Stimulated activated CD4-positive, alpha-beta T cell treated with anti-CD3 and anti-CD28 coated beads, Interleukin-2, amount 100 ng/mL, for 48 hours (primary cell): ENCODE measurements at regions not wholly inside any gene's neighbourhood (a gene's known extent, or its start where the extent isn't known, plus 50 kb on each side); places are given as distances from the start of the nearest gene placed in this dataset.
"Not testable (repeated sequence)": the region's sequence is repeated elsewhere in the genome, so short reads cannot be mapped to it uniquely, and the experiment has no call there.

Source experiments
- DNase-seq, 2 donors: peaks; one replicate each; pipeline ENCODE4 v3.0.0-alpha.2; 2020

DNA sequence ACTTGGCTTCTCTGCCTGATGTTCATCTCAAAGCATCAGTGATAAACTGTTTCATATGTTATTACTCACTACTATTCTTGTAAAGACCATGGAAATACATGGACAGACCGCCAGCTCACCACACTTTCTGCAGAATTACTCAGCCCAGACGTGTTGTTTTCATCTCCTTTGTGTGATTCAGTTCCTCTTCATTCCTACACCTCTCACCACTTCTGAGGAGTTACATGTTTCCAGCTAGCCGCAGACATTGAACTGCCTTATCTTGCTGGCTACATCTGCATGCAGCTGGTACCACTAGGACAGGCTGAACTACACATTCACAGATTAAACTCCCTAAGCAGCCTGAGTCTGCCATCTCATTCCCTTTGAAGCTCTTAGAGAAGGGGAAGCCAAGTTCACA, 443.2 kb upstream of the FGF16 start:
- peak; percentile 3 to 10 for DNase-seq

DNA sequence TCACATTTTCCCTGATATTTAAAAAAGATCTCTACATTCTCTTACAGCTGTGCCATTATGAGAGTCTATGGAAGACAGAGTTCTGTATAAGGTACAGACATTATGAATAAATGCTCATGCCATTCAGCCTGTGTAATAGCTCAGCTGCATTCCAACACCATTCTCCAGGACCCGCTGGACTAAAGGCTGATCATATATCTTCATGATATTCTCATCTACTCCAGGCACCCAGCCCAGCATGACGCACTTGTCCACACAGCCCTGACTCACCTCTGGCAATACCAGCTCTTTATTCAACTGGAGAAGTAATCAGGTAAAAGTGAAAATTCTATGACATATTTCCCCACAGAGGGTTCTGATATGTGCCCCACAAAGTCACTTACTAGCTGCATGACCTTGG, 437.5 kb upstream of the FGF16 start:
- DNase-seq, result no peak

DNA sequence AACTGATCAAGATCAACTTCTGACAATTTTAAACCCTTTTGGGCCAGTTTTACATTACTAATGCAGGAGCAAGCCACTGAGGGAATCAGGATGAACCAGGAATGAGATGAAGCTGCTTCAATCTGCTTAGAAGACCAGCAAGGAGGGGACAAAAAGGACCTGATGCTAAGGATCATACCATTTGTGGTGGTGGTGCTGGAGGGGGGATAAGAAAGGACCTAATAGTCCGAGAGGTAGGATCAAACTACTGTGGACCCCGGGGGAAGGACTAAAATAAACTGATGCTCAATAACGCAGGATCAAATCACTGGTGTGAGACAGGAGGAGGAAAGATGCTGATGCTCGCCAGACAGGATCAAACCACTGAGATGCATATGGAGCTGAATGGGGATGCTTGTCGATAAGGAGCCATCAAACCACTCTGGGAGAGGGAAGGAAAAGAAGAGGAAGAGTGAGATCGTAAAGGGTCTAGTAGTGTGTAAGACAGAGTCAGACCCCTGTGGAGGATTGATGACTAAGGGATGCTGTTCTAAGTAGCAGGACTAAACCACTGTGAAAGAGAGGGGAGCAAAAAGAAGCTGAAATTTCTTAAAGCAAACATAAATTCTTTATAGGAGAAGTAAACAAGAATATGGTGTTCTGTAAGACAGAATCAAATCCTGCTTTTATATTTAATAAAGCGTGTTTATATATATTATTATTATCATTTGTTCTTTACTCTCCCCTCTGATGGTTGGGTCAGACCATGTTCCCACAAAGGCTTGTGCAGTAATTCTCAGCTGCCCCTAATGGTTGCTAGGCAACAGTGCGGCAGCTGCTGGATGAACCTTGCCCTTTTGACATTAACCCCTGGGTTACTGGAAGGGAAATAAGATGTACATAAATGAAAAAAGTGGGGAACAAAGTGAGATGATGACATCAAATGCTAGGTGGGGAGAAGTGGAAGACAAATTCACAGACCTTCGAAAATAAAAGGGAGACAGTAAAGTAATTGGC, 432.5 kb upstream of the FGF16 start:
- DNase-seq, result no peak

DNA sequence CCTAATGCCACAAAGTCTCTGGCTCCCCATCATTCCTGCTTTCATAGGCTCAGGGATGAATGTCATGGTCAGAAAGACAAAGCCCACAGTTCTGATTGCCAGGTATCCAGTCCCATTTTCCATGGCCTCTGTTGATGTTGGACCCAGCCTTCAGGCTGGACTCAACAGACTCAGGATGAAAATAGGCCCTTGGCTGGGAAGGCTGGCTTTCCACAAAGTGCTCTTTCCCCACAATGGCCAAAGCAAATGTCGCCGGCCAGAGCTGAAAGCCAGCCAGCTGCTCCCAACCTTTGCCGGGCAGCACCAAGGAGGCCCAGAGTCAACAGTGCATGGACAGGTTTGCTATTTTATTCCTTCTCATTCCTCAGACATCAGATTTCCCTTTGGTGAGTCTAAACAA, 430.1 kb upstream of the FGF16 start:
- no peak for DNase-seq

DNA sequence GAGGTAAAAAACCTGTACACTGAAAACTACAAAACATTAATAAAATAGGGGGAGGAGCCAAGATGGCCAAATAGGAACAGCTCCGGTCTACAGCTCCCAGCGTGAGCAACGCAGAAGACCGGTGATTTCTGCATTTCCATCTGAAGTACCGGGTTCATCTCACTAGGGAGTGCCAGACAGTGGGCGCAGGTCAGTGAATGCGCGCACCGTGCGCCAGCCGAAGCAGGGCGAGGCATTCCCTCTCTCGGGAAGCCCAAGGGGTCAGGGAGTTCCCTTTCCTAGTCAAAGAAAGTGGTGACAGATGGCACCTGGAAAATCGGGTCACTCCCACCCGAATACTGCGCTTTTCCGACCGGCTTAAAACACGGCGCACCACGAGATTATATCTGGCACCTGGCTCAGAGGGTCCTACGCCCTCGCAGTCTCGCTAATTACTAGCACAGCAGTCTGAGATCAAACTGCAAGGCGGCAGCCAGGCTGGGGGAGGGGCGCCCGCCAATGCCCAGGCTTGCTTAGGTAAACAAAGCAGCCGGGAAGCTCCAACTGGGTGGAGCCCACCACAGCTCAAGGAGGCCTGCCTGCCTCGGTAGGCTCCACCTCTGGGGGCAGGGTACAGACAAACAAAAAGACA, 400.9 kb upstream of the FGF16 start:
- not testable (repeated sequence) for DNase-seq

DNA sequence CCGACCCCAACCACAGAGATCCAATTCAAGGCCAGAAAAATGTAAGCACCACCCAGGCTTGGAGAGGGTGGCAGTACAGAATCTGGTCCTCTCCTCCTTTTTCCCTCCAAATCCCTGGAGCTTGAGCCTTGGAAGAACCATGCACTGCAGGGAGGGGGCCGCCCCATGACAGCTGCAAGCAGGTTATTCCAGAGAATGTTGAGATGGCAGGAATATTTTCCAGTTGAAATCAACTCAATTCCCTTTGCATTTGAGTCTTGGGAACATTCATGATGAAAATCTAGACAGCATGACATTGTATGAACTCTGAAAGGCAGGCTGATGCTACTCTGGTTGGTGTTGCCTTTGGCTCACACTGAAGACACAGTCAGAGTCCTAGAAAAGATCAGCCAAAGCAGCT, 386.6 kb upstream of the FGF16 start:
- DNase-seq, result no peak

DNA sequence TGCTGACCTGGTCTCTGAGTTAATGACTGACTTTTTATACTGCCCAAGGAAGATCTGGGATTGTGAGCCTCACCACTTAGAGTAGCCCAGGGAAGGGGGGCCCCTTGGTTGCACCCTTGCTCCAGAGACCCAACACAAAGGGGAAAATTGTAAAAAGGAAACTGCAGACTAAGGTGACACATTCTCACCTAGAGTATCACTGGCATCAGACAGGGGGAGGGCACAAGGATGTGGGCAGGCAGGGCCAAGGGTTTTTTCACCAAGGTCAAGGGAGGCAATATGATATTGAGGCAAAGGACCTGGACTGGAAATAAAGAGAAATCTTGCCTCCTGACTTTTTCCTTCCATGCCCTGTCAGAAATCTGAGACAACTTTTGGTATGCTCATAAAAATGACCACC, 386.2 kb upstream of the FGF16 start:
- DNase-seq, result no peak

DNA sequence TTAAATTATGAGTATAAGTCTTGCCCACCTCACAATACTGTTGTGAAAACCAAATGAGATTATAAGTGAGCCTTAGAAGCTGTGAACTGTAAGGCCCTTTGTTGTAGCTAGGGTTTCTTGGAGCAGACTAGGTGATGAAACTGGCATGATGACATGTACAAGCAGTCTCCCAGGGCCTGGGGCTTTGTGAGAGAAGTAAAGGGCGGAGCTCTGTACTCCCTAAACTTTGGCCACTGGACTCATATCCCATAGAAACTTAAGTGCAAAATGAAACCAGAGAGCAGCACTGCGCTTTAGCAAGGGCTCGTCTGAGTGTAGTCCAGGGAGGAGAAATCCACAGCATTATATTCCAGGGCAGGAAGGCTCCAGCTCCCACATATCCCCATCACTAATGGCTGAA, 385.6 kb upstream of the FGF16 start:
- no peak for DNase-seq

DNA sequence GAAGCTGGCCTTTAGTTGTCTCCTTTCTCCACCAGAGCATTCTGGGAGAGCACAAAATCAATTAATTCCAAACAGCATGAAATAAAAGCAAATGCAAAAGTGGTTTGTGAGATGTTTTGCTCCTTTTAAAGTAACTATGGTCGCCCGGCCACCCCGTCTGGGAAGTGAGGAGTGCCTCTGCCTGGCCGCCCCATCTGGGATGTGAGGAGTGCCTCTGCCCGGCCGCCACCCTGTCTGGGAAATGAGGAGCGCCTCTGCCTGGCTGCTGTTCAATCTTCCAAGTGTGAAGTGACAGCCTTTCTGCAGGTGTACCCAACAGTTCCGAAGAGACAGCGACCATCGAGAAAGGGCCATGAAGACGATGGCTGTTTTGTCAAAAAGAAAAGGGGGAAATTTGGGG, 381.3 kb upstream of the FGF16 start:
- no peak for DNase-seq

DNA sequence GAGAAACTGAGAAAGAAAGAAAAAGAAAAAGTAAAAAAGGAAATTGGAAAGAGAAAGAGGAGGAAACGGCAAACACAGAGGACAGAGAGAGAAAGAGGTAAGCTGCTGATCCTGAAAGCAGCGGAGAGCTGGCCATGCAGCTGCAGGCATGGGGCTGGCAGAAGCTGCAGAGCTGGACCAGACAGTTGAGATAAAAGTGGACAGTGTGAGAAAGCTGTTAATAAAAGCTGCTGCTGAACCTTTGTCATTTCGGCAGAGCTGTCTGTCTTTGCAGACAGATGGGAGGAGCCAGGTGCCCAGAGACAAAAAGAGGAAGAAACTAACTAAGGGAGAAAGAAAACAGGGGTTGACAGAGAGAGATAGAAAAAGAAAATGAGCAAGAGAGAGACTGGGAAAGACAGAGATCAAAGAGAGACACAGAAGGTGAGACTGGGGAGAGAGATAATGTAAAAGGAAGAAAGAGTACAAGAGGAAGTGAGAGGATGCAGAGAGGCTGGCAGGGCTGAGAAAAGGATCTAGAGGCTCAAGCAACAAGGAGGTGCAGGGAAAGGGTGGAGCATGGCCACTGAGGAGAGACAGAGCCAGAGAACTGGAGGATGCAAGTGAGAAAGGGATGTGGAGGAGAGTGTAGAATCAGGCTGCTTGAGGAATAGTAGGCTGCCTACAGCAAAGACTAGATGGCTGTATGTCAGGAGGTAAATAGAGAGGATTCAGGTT, 376.8 kb upstream of the FGF16 start:
- DNase-seq, result no peak

DNA sequence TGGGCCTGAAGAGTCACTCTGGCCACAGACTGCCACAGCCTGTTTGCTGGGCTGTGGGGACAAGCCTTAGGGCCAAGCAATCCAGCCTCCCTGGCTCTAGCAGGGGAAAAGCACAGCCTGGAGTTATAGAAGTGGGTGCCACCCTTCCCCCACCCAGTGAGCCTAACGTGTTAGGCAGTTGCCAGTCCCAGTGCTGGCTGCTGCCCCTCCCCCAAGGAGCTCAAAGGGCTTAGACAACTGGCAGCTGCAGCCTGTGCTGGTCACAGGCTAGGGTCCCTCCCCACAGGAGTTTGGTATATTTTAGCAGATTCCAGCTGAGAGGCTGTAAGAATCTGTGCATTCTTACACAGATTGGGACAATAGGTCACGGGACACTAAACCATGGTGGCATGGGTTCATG, 370.3 kb upstream of the FGF16 start:
- no peak for DNase-seq

DNA sequence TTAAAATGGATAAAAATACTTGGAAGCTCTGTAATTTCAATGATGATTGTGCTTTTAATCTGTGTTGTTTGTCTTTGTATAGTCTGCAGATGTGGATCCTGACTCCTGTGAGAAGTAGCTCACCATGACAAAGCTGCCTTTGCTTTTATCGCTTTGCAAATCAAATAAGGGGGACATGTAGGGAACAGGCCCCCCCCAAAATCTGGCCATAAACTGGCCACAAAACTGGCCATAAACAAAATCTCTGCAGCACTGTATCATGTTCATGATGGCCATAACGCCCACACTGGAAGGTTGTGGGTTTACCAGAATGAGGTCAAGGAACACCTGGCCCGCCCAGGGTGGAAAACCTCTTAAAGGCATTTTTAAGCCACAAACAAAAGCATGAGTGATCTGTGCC, 366.0 kb upstream of the FGF16 start:
- DNase-seq, result not testable (repeated sequence)

DNA sequence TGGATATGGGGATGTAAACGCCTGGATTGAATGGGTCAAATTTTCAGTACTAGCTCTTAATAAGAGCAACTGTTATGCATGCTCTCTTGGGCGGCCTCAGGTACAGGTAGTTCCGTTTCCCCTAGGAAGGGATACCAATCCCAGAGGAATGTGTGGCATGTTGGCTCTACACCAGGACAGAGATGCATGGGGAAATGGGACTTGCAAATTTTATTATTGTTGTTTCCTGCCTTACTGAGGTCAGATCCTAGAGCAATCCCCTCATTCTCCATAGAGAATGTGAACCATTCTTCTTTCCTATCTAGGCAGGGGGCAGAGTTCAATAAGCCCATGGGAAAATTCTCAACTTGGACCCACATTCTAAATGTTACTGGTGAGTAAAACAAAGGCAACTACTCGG, 361.8 kb upstream of the FGF16 start:
- DNase-seq, result no peak

DNA sequence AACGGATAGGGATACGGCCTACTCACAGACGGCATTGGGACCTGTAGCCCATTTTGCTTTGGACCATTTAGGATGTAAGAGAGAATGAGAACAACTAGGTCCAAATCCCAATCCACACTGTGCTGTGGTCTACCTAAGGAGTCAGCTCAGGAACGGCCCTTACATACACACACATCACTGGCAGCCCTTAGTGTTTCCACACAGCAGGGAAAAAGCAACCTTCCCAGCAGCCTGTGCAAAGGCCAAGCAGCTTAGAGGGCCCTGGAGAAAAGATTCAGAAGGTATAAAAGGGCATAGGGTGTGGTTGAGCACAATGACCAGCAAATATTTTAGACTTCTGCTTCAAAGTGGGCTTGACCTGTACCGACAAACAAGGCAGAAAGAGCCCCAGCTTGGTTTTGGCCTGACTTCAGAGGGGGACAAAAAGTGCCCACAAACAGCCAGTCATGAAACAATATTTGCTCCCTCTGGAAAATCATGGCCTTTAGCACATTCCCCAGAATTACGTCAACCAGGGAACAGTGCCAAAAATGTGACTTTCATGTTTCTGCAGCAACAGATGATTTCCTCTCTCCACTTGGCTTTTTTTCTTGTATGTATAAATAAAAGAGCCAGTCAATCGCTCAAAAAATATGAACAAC, 359.5 kb upstream of the FGF16 start:
- no peak for DNase-seq

DNA sequence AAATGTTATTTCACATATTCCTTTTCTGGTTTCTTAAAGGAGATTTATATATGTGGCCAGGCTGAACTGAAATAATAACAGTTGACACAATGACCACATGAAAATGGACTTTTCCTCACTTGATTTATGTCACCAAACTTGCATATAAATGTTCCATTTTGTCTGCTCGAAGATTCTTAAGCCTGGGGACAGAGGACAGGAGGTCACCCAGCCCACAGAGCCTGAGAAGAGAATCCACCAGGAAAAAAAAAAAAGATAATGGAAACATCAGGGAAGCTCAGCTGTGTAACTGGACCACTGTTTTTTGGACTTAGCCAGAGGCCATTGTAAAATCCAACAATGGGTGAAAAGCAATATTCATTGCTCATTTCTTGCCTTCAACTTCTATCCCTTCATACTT, 359.0 kb upstream of the FGF16 start:
- DNase-seq, result no peak

DNA sequence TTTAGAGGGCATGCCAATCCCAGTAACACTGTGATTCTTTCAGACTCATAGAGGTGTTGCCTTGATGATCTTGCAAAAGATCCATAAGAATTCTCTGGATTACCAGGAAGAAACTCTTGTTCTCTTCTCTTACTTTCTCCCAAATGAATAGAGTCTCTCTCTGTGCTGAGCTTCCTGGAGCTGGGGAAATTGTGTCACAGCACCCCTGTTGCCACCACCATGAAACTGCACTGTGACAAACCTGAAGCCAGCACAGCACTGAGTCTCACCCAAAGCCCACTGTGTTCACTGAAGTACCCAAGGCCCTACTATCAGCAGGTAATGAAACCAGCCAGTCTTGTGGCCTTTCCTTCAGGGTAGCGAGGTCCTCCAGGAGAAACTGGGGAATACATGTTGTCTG, 332.7 kb upstream of the FGF16 start:
- DNase-seq, result no peak

DNA sequence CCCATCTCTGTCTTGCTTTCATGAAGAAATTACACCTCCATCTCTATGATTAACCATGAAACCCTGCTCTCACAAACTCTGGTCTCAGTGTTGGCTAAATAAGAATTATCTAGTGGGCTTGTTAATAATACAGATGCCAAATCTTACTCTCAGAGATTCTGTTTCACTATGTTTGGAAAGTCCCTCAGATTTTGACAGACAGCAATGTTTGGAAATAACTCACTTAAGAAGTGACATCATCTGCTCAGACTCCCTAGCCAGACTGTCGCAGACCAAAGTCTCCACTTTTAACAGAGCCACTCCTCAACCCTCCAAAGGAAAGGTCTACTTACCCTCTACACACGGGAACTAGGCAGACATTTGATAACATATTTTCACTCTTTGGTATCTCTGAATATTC, 328.5 kb upstream of the FGF16 start:
- no peak for DNase-seq

DNA sequence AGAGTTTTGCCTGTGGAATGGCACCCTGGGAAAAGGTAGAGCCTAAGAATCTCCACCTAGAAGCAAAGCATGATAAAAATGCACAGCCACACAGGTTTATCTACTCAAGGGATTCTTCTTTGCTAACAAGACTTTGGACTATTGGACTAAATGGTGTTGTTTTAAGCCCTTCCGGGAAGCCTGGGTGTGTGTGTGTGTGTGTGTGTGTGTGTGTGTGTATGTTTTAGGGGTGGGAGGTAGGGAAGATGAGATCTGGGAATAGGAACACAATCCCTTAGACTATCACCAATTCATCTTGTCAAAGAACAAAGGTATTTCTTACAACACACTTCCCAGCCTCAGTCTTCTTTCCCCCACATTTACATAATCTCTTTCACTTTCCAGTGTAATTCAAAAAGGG, 327.5 kb upstream of the FGF16 start:
- no peak for DNase-seq

DNA sequence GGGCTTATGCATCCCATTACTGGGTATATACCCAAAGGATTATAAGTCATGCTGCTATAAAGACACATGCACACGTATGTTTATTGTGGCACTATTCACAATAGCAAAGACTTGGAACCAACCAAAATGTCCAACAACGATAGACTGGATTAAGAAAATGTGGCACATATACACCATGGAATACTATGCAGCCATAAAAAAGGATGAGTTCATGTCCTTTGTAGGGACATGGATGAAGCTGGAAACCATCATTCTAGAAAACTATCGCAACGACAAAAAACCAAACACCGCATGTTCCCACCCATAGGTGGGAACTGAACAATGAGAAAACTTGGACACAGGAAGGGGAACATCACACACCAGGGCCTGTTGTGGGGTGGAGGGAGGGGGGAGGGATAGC, 323.3 kb upstream of the FGF16 start:
- not testable (repeated sequence) for DNase-seq

DNA sequence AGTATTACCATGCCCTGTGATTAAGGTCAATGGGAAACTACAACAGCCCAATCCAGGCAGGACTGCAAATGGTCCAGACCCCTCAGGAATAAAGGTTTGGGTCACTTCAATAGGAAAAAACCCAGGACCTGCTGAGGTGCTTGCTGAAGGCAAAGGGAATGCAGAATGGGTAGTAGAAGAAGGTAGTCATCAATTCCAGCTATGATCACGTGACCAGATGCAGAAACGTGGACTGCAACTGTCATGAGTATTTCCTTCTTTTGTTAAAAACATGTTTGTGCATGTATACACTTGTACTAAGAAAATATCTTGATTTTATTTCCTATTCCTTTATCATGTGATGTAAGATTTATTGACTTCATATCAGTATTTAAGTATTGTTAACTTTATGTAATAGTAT, 319.6 kb upstream of the FGF16 start:
- DNase-seq, result not testable (repeated sequence)

DNA sequence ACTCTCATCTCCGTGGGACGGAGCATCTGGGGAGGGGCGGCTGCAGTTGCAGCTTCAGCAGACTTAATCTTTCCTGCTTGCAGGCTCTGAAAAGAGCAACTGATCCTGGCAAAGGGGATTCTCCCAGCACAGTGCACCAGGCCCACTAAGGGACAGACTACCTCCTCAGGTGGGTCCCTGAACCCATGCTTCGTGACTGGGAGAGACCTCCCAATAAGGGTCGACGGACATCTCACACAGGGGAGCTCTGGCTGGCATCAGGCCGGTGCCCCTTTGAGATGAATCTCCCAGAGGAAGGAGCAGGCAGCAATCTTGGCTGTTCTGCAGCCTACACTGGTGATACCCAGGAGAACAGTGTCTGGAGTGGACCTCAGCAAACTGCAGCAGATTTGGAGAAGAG, 303.3 kb upstream of the FGF16 start:
- no peak for DNase-seq

DNA sequence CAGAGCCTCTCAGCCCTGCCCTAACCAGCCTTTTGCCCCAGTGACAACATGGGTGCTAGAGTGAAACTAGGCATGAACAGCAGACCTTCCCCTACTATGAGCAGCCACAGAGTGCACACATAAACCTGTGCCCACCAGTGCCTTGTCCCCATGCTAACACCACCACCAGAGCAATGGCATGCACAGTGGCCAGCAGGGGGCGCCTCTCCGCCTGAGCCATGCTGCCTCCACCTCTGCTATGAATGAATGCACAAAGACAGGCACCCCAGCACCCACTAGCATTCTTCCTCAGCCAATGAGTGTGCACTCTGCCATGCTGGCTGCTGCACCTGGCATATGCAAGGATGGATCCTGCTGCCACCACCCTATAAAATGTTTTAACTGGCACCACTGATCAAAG, 286.9 kb upstream of the FGF16 start:
- peak; percentile 0 to 50 for DNase-seq

DNA sequence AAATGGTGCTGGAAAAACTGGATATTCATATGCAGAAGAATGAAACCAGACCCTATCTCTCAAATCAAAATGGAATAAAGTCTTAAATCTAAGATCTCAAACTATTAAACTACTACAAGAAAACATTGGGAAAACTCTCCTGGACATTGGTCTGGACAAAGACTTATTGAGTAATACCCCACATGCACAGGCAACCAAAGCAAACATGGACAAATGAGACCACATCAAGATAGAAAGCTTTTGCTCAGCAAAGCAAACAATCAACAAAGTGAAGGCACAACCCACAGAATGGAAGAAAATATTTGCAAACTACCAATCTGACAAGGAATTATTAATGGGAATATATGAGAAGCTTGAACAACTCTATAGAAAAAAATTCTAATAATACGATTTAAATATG, 284.4 kb upstream of the FGF16 start:
- no peak for DNase-seq
